ENCODE measurements at regions not wholly inside any gene's neighbourhood (a gene's known extent, or its start where the extent isn't known, plus 50 kb on each side); places are given as distances from the start of the nearest gene placed in this dataset.

DNA sequence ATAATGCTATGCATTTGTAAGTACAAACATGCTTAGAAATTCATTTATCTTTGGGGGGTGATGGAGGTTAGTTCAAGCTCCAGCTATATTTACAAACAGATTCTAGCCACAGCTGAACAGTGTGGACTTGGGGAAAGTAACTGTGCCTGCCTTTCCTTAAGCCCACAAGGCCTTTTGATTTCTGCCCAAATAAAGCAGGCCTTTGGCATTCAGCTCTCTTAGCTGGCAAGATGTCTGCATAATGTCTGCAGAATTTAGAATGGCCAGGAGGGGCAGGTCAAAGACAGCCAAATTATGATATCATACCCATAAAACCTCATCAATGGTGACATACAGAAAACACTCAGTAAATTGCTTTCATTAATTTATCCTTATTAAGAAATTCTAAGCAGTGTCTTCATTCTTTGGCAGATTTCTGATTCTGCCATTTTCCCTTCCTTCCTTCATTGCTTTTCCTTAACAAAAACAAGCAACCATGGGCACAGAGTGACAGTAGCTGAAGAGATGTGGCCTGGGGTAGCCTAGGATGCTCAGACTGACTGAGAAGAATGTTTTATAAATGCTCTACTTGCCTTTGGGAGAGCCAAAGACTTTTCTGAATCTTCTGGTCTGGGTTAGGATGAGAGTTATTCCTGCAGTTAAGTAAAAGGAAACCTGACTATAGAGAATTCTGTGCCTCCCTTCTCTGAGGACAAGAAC lies 538.7 kb upstream of the NR3C2 start:
- H3K4me1 ChIP-seq (ENCODE audit: low read depth, poor library complexity, severe bottlenecking) = no peaks in the 10 kb centered on the region
- no peaks in the 10 kb centered on the region for H3K79me2 ChIP-seq (ENCODE audit: insufficient read depth, low read depth)
- H3K9ac ChIP-seq = no peak overlapping the region
- H3K27ac ChIP-seq = no peak overlapping the region
- H4K20me1 ChIP-seq (ENCODE audit: insufficient read depth) = no peaks in the 10 kb centered on the region
- H3K4me2 ChIP-seq = no peak overlapping the region
- H3K36me3 ChIP-seq (ENCODE audit: insufficient read depth) = no peaks in the 10 kb centered on the region
- H3K27me3 ChIP-seq (ENCODE audit: insufficient read depth, low read depth) = no peaks in the 10 kb centered on the region
- no peak for TF ChIP-seq CTCF (conservative IDR thresholded peaks at IDR 0.05; ENCODE audit: low read depth, low read length)
- H3K4me3 ChIP-seq (IDR thresholded peaks at IDR 0.05; ENCODE audit: insufficient read depth, low read depth, low read length) = no peak overlapping the region
- no peak overlapping the region for H2AFZ ChIP-seq (ENCODE audit: low read depth)

DNA sequence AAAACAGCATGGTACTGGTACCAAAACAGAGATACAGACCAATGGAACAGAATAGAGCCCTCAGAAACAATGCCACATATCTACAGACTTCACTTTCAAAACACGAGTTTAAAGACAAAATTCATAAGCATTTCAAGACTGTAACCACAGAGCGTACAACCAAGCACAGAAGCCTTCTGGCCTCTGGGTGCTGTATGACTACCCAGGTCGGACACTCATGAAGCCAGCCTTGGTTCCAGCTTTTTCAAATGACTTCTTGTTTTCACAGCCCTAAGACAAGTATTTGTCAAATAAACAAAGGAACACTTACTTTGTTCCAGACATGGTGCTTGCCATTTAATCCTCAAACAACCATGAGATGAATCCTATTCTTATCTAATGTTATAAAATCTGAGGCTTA lies 536.1 kb upstream of the NR3C2 start:
- Histone ChIP-seq H3K79me2 (ENCODE audit: insufficient read depth, low read depth) (no peaks in the 10 kb centered on the region), H3K4me3 (IDR thresholded peaks at IDR 0.05; ENCODE audit: insufficient read depth, low read depth, low read length) (no peak overlapping the region), H3K4me2 (no peak overlapping the region), H3K27me3 (ENCODE audit: insufficient read depth, low read depth) (no peaks in the 10 kb centered on the region), H2AFZ (ENCODE audit: low read depth) (no peak overlapping the region), H3K9ac (no peak overlapping the region), H3K36me3 (ENCODE audit: insufficient read depth) (no peaks in the 10 kb centered on the region), H4K20me1 (ENCODE audit: insufficient read depth) (no peaks in the 10 kb centered on the region), H3K4me1 (ENCODE audit: low read depth, poor library complexity, severe bottlenecking) (no peaks in the 10 kb centered on the region), H3K27ac (no peak overlapping the region)
- no peak for TF ChIP-seq CTCF (conservative IDR thresholded peaks at IDR 0.05; ENCODE audit: low read depth, low read length)

DNA sequence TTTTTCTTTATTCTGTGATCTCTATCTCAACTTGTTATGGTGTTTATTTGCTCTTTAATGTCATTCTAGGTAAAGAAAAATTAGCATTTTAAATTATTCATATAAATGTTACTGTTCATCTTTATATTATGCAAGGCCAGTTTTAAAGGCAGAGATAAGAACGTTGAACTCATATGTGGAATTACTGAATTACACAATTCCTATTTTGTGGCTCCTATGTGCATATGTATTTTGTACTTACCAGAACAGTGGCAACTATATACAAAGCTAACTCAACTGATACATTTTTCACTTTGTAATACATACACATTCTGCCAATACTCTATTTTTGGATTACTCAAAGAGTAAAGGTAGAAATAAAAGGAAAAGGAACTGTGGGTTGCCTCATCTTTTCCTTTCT lies 533.2 kb upstream of the NR3C2 start:
- TF ChIP-seq CTCF (conservative IDR thresholded peaks at IDR 0.05; ENCODE audit: low read depth, low read length) = no peak
- no peaks in the 10 kb centered on the region for H3K27me3 ChIP-seq (ENCODE audit: insufficient read depth, low read depth)

GRCh38 chr4:148965080-148965479 lies 522.9 kb upstream of the NR3C2 start:
- no peak for TF ChIP-seq CTCF (conservative IDR thresholded peaks at IDR 0.05; ENCODE audit: low read depth, low read length)
- no peak overlapping the region for H2AFZ ChIP-seq (ENCODE audit: low read depth)
- H3K9ac ChIP-seq = no peak overlapping the region
- H4K20me1 ChIP-seq (ENCODE audit: insufficient read depth) = no peaks in the 10 kb centered on the region
- no peak overlapping the region for H3K27ac ChIP-seq
- H3K27me3 ChIP-seq (ENCODE audit: insufficient read depth, low read depth) = no peaks in the 10 kb centered on the region
- H3K4me2 ChIP-seq = no peak overlapping the region
- H3K4me1 ChIP-seq (ENCODE audit: low read depth, poor library complexity, severe bottlenecking) = no peaks in the 10 kb centered on the region
- no peaks in the 10 kb centered on the region for H3K36me3 ChIP-seq (ENCODE audit: insufficient read depth)
- no peak overlapping the region for H3K4me3 ChIP-seq (IDR thresholded peaks at IDR 0.05; ENCODE audit: insufficient read depth, low read depth, low read length)
- no peaks in the 10 kb centered on the region for H3K79me2 ChIP-seq (ENCODE audit: insufficient read depth, low read depth)

More for the DNA sequence above, 533.2 kb upstream of the NR3C2 start:
- no peaks in the 10 kb centered on the region for H3K4me1 ChIP-seq (ENCODE audit: low read depth, poor library complexity, severe bottlenecking)
- H3K4me3 ChIP-seq (IDR thresholded peaks at IDR 0.05; ENCODE audit: insufficient read depth, low read depth, low read length) = no peak overlapping the region
- H3K27ac ChIP-seq = no peak overlapping the region
- H4K20me1 ChIP-seq (ENCODE audit: insufficient read depth) = no peaks in the 10 kb centered on the region
- H3K36me3 ChIP-seq (ENCODE audit: insufficient read depth) = no peaks in the 10 kb centered on the region
- no peak overlapping the region for H3K4me2 ChIP-seq
- no peaks in the 10 kb centered on the region for H3K79me2 ChIP-seq (ENCODE audit: insufficient read depth, low read depth)
- no peak overlapping the region for H3K9ac ChIP-seq
- H2AFZ ChIP-seq (ENCODE audit: low read depth) = no peak overlapping the region
